GM19467 (cell line): ENCODE measurements at regions not wholly inside any gene's neighbourhood (a gene's known extent, or its start where the extent isn't known, plus 50 kb on each side); places are given as distances from the start of the nearest gene placed in this dataset.
"Not testable (repeated sequence)": the region's sequence is repeated elsewhere in the genome, so short reads cannot be mapped to it uniquely, and the experiment has no call there.

Experiments used
- ATAC-seq: cut with Tn5 transposase; IDR thresholded peaks from one replicate; pipeline ENCODE4 v1.9.1; 2021; ENCODE audit warnings: mild to moderate bottlenecking, moderate library complexity; ENCODE audit not compliant: unreplicated experiment

DNA sequence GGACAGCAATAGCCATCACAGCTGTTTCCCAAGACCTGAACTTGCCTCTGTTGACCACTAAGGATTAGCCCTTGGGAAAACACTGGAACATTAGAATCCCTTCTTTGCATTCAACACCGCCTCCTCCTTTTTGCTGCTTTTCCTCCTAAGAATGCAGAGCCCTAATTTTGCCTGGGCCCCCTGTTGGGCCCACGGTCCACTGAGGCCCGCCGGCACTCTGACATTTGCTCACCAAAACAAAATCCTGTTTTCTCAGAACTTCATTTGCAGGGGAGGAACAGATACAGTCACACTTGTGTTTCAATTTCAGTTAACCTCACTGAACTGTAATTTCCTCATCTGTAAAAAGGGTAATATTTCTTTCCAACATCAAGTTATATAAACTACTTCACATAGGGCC lies 116.0 kb upstream of the JARID2 start:
- no peak for ATAC-seq

- ATAC-seq, result no peak
These were observed 114.6 kb upstream of the JARID2 start for GRCh38 chr6:15131234-15131633.

DNA sequence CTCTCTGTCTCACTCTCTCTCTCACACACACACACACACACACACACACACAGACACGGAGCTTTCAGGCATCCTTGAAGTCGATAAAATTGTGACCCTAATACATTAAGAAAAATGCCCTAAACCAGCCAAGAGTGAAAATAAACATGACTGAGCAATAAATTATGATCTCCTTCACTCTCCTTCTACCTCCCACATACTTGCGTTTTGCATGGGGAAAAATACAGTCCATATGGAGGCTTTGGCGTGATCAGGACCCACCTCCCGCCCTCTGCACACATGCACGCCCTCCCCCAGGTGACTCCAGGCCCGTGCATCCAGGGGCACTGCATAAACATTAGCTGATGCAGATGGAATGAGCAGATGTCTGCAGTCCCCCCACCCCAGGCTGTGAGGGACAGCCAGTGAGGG lies 114.2 kb upstream of the JARID2 start:
- ATAC-seq, result no peak

- ATAC-seq, result no peak
These were observed 113.7 kb upstream of the JARID2 start for GRCh38 chr6:15132167-15132566.

- ATAC-seq, result no peak
These were observed 112.8 kb upstream of the JARID2 start for GRCh38 chr6:15132854-15133670.

GRCh38 chr6:15137086-15137485 lies 108.8 kb upstream of the JARID2 start:
- ATAC-seq, result no peak

DNA sequence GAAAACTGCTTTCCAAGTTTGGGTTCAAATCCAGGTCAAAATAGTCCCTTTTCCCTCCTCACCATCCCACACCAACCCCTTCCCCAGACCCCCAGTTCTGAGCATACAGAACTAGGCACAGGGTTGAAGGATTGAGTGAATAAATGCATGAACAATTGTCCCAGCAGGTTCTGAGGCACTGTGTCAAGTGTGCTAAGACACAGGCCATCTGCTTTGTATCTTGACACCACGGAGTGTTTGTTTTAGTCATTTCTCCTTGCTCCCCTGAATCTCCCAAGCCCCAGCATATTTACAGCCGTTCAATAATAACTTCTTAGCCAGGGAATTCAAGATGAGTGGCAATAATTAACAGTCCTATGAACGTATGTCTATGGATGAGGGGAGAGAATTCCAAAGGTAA lies 102.8 kb upstream of the JARID2 start:
- ATAC-seq, result no peak

GRCh38 chr6:15143540-15143939 lies 102.3 kb upstream of the JARID2 start:
- no peak for ATAC-seq

GRCh38 chr6:15145821-15146220 lies 100.0 kb upstream of the JARID2 start:
- ATAC-seq, result no peak

DNA sequence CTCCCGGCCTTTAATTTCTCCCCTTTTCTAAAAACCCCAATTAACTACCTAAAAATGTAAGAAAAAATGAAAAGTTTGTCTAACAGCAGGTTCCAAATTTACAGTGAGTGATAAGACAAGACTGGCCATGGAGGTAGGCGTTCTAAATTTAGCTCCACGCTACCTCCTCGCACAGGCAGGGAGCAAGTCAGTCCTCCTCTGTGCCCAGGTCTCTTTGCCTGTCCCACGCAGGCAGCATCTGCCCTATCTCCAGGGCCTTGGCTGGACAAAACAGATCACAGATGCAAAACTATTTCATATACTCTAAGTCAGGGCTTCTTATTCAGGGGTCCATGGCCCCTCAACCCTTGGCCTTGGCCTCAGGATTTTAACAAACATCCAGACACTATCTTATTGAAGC lies 98.0 kb upstream of the JARID2 start:
- ATAC-seq, result no peak

DNA sequence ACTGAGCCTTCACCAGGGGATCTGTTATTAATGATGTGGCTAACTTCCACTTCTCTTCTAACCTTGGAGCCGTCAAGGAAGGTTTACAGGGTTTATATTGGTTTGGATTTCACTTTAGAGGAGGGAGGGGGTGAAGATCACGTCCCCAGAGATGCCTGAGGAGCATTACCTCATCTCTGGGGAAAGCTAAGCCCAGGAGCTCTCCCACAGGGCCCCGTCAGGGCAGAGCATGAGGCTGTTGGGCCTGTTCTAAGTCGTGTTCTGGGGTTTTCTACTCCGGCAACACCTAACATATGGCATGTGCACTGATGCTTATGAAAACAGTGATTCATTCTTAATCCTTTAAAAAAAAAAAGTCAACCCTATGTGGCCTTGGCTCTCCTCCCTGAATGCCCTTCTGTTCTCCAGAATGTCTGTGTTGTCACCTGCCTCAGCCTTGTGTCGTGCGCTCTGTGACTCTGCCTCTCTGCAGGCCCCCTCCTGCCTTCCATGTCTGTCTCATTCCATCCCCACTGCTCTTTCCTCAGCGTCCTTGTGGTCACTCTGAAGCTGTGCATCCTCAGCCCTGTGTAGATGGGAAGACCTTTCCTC lies 97.4 kb upstream of the JARID2 start:
- no peak for ATAC-seq

GRCh38 chr6:15150207-15150606 lies 95.7 kb upstream of the JARID2 start:
- no peak for ATAC-seq

DNA sequence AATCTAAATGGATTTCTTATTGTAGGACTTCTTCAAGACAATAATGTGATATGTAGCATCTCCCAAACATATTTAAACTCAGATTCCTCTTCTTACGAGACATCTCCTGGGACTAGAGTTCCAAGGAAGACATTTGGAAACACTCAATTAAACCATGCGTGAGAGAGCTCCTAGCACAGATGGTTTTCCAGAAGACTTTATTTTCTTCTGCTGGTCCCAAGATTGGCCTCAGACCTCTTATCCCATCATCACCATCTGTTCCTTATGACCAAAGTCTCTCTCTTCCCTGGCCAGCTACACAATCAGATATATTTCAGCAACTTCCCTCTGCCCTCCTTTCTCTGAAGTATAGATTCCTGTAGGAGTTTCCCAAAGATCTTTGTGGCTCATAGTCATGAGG lies 93.2 kb upstream of the JARID2 start:
- no peak for ATAC-seq

GRCh38 chr6:15153191-15153590 lies 92.7 kb upstream of the JARID2 start:
- no peak for ATAC-seq

GRCh38 chr6:15157479-15157878 lies 88.4 kb upstream of the JARID2 start:
- ATAC-seq, result no peak

DNA sequence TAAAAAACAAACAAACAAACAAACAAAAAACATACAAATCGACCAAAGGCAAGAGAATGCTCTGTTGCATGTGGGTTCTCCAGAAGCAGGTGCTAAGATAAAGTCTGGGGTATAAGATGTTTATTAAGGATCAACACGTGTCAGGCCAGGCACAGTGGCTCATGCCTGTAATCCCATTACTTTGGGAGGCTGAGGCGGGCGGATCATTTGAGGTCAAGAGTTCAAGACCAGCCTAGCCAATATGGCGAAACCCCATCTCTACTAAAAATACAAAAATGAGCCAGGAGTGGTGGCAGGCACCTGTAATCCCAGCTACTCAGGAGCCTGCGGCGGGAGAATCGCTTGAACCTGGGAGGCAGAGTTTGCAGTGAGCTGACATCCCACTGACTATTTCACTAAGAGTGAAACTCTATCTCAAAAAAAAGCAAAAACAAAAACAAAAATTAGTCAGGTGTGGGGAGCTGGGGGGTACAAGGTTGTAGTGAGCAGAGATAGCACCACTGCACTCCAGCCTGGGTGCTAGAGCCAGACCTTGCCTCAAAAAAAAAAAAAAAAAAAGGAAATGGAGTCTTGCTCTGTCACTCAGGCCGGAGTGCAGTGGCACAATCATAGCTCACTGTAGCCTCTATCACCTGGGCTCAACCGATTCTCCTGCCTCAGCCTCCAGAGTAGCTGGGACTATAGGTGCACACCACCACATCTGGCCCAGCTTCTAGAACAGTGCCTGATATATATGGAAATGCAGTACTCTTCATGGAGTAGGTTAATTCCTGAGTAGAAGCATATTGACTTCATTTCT lies 86.8 kb upstream of the JARID2 start:
- ATAC-seq, result no peak

DNA sequence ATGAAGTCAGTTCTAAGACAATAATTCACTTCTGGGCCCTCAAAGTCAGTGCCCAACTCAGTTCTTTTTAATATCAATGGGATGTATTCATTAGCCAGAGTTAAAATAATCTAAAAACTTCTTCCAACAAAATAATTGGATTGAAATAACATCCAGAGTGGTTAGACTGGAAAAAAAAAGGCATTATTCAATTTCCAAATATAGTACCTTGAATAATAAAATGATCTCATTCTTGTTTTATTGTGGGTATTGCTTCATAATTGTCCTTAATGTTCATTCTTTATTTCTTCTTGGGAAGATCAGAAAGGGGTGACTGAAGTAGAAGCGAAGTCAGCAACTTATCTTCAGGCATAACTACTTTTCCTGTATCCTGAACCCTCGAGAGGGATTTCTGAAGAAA lies 85.1 kb upstream of the JARID2 start:
- ATAC-seq, result no peak

DNA sequence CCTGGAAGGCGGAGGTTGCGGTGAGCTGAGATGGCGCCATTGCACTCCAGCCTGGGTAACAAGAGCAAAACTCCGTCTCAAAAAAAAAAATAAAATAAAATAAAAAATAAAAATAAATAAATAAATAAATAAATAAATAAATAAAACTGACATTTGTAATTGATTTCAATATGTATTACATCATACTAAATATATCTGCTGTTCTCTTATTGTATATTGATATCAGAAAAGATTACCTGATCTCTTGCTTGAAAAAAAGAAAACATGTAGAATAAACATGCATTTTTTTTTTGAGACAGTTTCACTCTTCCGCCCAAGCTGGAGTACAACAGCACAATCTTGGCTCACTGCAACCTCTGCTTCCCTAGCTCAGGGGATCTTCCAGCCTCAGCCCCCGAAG lies 81.0 kb upstream of the JARID2 start:
- ATAC-seq, result not testable (repeated sequence)

DNA sequence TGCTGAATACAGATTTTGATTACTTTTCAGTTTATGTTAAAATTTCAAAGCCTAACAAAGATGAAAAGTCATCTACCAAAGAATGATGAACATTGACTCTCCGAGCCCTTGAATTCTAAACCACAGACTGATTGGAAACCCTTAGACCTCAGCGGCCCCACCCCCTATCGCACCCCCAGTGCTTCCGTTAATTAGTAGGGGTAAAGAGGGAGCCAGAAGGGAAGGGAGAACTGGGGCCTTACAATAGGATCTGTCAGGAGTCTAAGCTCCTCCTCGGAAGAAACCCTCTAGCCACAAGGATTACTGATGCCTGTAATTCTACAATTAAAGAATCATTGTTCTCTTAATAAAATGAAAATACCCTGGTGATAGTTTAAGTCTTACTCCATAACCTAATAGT lies 79.7 kb upstream of the JARID2 start:
- ATAC-seq, result no peak

DNA sequence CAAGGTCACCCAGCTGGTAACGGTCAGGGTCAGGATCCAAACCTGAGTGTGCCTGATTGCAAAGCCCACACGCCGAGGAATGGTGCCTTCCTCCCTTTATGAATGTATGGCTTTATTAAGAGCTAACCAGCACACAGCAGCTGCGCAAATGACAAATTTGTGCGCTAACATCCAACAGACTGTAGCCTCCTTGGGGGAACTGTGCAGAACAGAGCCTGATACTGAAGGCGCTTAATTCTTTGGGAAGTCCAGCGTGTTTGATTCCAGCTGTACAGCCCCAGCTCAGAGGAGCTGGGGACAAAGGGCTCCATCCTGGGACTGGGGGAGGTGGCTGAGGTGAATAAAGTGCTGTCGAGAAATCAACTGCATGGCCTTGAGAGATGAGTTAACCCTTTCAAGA lies 75.7 kb upstream of the JARID2 start:
- ATAC-seq, result no peak

DNA sequence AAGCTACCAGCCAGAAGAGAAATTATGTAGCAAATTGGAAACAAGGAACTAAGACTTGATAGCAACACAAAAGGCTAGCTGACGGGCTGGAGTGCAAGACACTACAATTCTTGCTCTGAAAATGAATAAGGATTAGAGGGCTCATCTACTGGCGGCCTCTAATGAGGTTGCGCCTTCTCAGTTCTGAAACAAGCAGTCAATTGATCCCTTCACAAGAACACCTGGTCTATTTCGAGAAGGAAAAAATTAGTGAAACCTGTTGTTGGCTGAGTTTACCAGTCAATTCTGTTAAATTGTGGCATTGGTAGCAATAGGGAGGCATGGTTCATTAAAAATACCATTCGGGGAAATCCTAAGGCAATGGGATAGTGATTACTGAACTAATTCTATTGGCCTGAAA lies 74.8 kb upstream of the JARID2 start:
- ATAC-seq, result no peak

DNA sequence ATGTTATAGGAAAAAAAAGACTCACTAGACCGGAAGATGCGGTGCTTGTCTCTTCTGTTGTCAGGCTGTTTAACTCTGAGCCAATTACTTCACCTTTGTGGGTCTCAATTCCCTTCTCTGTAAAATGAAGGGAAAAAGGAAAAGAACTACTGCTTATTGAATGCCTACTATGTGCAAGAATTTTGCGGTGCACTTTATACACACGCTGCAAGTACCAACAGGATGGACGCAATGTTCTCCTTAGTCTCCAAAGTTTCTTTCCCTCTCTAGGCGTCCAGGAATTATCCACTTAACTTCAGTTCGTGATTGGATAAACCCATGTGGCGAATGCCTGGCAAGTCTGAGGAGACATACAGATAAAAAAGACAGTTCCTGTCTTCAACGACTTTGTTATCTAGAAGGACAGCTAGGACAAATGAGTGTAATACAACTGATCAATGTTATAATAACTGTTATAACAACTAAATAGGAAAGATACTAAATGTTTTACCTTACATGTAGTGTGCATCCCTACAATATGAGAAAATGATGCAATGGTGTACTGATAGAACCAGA lies 69.0 kb upstream of the JARID2 start:
- no peak for ATAC-seq
